ENCODE measurements at regions not wholly inside any gene's neighbourhood (a gene's known extent, or its start where the extent isn't known, plus 50 kb on each side); places are given as distances from the start of the nearest gene placed in this dataset.

- TF ChIP-seq, protein P1, sequence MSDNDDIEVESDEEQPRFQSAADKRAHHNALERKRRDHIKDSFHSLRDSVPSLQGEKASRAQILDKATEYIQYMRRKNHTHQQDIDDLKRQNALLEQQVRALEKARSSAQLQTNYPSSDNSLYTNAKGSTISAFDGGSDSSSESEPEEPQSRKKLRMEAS (IDR thresholded peaks at IDR 0.05; ENCODE audit: low read depth, low read length), result no peak
- TF ChIP-seq RFX5 (IDR thresholded peaks at IDR 0.05; ENCODE audit: low read depth, low read length) (no peak), YY1 (IDR thresholded peaks at IDR 0.05; ENCODE audit: low read depth, low read length) (no peak)
Observed at GRCh38 chr1:88074661-88075060, 609.4 kb upstream of the PKN2 start.

Measured in GM12878 (cell line).